ENCODE measurements at regions not wholly inside any gene's neighbourhood (a gene's known extent, or its start where the extent isn't known, plus 50 kb on each side); places are given as distances from the start of the nearest gene placed in this dataset.

DNA sequence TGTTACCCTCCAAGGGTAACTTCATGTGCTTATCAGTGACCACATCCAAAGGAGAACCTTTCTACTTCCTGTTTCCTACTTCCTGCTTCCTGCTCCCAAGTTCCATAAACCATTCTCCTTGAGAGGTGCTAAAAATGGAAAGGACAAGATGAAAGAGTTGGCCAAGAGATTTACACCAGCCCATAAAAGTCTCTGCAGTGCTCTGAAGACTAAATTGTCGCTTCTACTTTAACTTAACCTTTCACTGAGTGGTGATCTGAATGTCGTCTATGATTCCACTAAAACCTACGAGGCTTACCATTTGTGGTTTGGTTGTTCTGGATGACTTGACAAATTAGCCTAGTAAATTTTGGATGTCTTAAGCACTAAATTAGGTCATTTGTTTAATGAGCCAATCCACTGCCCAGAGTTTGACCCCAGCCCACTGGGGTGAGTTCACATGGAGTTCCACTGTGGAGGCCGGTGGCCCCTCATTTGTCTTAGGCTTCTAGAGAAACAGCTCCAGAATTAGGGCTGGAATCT lies 333.1 kb downstream of the FOXL1 start:
- TF ChIP-seq, protein P1, sequence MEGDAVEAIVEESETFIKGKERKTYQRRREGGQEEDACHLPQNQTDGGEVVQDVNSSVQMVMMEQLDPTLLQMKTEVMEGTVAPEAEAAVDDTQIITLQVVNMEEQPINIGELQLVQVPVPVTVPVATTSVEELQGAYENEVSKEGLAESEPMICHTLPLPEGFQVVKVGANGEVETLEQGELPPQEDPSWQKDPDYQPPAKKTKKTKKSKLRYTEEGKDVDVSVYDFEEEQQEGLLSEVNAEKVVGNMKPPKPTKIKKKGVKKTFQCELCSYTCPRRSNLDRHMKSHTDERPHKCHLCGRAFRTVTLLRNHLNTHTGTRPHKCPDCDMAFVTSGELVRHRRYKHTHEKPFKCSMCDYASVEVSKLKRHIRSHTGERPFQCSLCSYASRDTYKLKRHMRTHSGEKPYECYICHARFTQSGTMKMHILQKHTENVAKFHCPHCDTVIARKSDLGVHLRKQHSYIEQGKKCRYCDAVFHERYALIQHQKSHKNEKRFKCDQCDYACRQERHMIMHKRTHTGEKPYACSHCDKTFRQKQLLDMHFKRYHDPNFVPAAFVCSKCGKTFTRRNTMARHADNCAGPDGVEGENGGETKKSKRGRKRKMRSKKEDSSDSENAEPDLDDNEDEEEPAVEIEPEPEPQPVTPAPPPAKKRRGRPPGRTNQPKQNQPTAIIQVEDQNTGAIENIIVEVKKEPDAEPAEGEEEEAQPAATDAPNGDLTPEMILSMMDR (IDR thresholded peaks at IDR 0.05; ENCODE audit: insufficient read depth, low read depth, low read length): no peak
- TF ChIP-seq EZH2 (IDR thresholded peaks at IDR 0.05; ENCODE audit: insufficient read depth, low read length): no peak
- H3K4me3 ChIP-seq (ENCODE audit: insufficient read depth, low read depth, low read length): no peak overlapping the region
- peaks cover 30% of the 10 kb centered on the region for H3K27me3 Mint-ChIP-seq (ENCODE audit: low read depth, unreplicated experiment)
- no peak overlapping the region for H3K9ac ChIP-seq (ENCODE audit: low read length)
- no peaks in the 10 kb centered on the region for H4K20me1 ChIP-seq (ENCODE audit: insufficient read depth, low read length)
- no peak overlapping the region for H3K4me3 Mint-ChIP-seq (ENCODE audit: unreplicated experiment)
- FAIRE-seq: no peak
- no peaks in the 10 kb centered on the region for H3K36me3 ChIP-seq (ENCODE audit: insufficient read depth, low read length)
- H3K27ac Mint-ChIP-seq (ENCODE audit: unreplicated experiment): no peak overlapping the region
- no peaks in the 10 kb centered on the region for H3K4me1 Mint-ChIP-seq (ENCODE audit: low read depth, unreplicated experiment)
- no peaks in the 10 kb centered on the region for H3K36me3 Mint-ChIP-seq (ENCODE audit: low read depth, unreplicated experiment)
- DNase-seq (ENCODE audit: low read depth): peak; percentile 91
- no peak overlapping the region for H3K27ac ChIP-seq (ENCODE audit: low read depth, low read length)
- H3K9me3 ChIP-seq (ENCODE audit: insufficient read depth, low read depth, low read length): no peaks in the 10 kb centered on the region
- H3K4me2 ChIP-seq (ENCODE audit: low read length): no peak overlapping the region
- H3K27me3 ChIP-seq (ENCODE audit: insufficient read depth, low read length): no peaks in the 10 kb centered on the region
- peaks cover 7% of the 10 kb centered on the region for H3K4me1 ChIP-seq (ENCODE audit: insufficient read depth, low read length)
- H3K79me2 ChIP-seq (ENCODE audit: insufficient read depth, low read length): no peaks in the 10 kb centered on the region
- H3K9me3 Mint-ChIP-seq (ENCODE audit: unreplicated experiment): peaks cover 4% of the 10 kb centered on the region
- no peak overlapping the region for H2AFZ ChIP-seq (ENCODE audit: low read depth, low read length)

DNA sequence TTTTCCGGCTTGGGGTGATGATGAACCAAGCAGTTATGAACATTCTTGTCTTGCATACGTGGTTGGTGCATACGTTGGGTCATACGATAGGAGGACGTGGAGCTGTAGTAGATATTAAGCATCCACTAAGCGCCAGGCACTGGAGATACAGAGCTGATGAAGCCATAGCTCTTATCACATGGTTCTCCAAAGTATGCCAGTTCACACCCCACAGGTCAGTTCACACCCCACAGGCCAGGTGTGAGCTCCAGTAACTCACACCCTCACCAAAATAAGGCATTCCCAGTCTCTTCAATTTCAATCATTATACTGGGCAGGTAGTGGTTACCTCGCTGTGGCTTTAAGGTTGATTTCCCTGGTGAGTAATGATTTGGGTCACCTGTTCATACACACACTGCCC lies 335.5 kb downstream of the FOXL1 start:
- Histone ChIP-seq H3K4me1 (ENCODE audit: insufficient read depth, low read length) (peaks cover 7% of the 10 kb centered on the region), H3K79me2 (ENCODE audit: insufficient read depth, low read length) (no peaks in the 10 kb centered on the region), H2AFZ (ENCODE audit: low read depth, low read length) (no peak overlapping the region), H3K9ac (ENCODE audit: low read length) (no peak overlapping the region), H4K20me1 (ENCODE audit: insufficient read depth, low read length) (no peaks in the 10 kb centered on the region), H3K4me3 (ENCODE audit: insufficient read depth, low read depth, low read length) (no peak overlapping the region), H3K9me3 (ENCODE audit: insufficient read depth, low read depth, low read length) (no peaks in the 10 kb centered on the region), H3K36me3 (ENCODE audit: insufficient read depth, low read length) (no peaks in the 10 kb centered on the region), H3K27ac (ENCODE audit: low read depth, low read length) (no peak overlapping the region), H3K4me2 (ENCODE audit: low read length) (no peak overlapping the region), H3K27me3 (ENCODE audit: insufficient read depth, low read length) (no peaks in the 10 kb centered on the region)
- H3K4me3 Mint-ChIP-seq (ENCODE audit: unreplicated experiment): no peak overlapping the region
- H3K9me3 Mint-ChIP-seq (ENCODE audit: unreplicated experiment): peaks cover 4% of the 10 kb centered on the region
- no peaks in the 10 kb centered on the region for H3K36me3 Mint-ChIP-seq (ENCODE audit: low read depth, unreplicated experiment)
- DNase-seq (ENCODE audit: low read depth): no peak
- no peaks in the 10 kb centered on the region for H3K4me1 Mint-ChIP-seq (ENCODE audit: low read depth, unreplicated experiment)
- peaks cover 24% of the 10 kb centered on the region for H3K27me3 Mint-ChIP-seq (ENCODE audit: low read depth, unreplicated experiment)
- TF ChIP-seq, protein P1 (IDR thresholded peaks at IDR 0.05; ENCODE audit: insufficient read depth, low read depth, low read length): no peak
- no peak for TF ChIP-seq EZH2 (IDR thresholded peaks at IDR 0.05; ENCODE audit: insufficient read depth, low read length)
- FAIRE-seq: no peak
- no peak overlapping the region for H3K27ac Mint-ChIP-seq (ENCODE audit: unreplicated experiment)

DNA sequence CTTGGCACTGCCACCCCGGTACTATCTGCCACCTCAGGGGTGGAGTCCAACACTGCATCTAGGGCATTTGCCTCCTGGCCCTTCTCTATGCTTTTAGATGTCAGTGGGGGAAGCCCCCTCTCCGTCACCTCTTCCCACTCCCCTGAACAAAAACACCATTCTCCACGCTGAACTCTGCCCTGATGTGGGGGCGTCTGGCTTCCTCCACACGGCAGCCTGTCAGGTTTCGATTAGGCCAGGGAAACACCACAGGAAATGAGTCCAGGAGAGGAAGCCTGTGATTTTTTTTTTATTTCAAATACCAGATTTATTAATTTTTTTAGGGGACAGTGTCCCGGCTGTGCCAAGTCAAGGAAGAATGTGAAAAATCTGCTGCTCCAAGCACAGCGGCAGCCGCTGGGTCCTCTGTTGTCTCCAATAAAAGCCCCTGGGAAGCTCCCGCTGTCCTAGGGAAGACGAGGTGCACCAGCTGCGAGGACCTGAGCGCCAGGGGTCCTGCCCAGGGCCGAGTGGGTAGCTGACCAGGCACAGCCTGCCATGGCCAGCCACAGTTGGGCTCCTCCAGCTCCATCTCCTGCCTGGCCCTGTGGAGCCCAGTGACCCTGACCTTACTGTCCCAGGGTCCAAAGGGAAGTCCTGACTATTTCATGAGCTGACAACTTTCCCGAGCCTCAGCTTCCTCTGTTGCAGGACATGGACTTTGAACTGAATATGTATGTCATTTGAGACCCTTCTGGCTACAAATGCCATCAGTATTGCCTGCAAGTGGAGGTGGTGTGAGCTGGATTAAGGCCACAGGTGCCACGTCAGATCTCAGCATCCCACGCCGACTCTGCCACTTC lies 336.7 kb downstream of the FOXL1 start:
- H3K27ac ChIP-seq (ENCODE audit: low read depth, low read length): no peak overlapping the region
- Mint-ChIP-seq H3K4me1 (ENCODE audit: low read depth, unreplicated experiment) (no peaks in the 10 kb centered on the region), H3K4me3 (ENCODE audit: unreplicated experiment) (no peak overlapping the region), H3K27me3 (ENCODE audit: low read depth, unreplicated experiment) (peaks cover 30% of the 10 kb centered on the region), H3K27ac (ENCODE audit: unreplicated experiment) (no peak overlapping the region), H3K9me3 (ENCODE audit: unreplicated experiment) (peaks cover 6% of the 10 kb centered on the region), H3K36me3 (ENCODE audit: low read depth, unreplicated experiment) (no peaks in the 10 kb centered on the region)
- H3K4me3 ChIP-seq (ENCODE audit: insufficient read depth, low read depth, low read length): no peak overlapping the region
- H3K27me3 ChIP-seq (ENCODE audit: insufficient read depth, low read length): no peaks in the 10 kb centered on the region
- no peak overlapping the region for H3K4me2 ChIP-seq (ENCODE audit: low read length)
- peak overlapping the region; percentile 10 for H2AFZ ChIP-seq (ENCODE audit: low read depth, low read length)
- FAIRE-seq (no peak), DNase-seq (ENCODE audit: low read depth) (no peak)
- TF ChIP-seq, protein P1 (IDR thresholded peaks at IDR 0.05; ENCODE audit: insufficient read depth, low read depth, low read length): no peak
- TF ChIP-seq EZH2 (IDR thresholded peaks at IDR 0.05; ENCODE audit: insufficient read depth, low read length): no peak
- H3K9ac ChIP-seq (ENCODE audit: low read length): no peak overlapping the region
- no peaks in the 10 kb centered on the region for H3K79me2 ChIP-seq (ENCODE audit: insufficient read depth, low read length)
- H3K9me3 ChIP-seq (ENCODE audit: insufficient read depth, low read depth, low read length): no peaks in the 10 kb centered on the region
- H3K4me1 ChIP-seq (ENCODE audit: insufficient read depth, low read length): peaks cover 7% of the 10 kb centered on the region
- no peaks in the 10 kb centered on the region for H3K36me3 ChIP-seq (ENCODE audit: insufficient read depth, low read length)
- no peaks in the 10 kb centered on the region for H4K20me1 ChIP-seq (ENCODE audit: insufficient read depth, low read length)

All from astrocyte (in vitro differentiated cells and primary cell).